ENCODE measurements at regions not wholly inside any gene's neighbourhood (a gene's known extent, or its start where the extent isn't known, plus 50 kb on each side); places are given as distances from the start of the nearest gene placed in this dataset.
"Not testable (repeated sequence)": the region's sequence is repeated elsewhere in the genome, so short reads cannot be mapped to it uniquely, and the experiment has no call there.

- DNase-seq (ENCODE audit: low spot score) = not testable (repeated sequence)
Observed at GRCh38 chr1:203998571-203998970, 74.3 kb upstream of the SOX13 start.

- no peak for DNase-seq (ENCODE audit: low spot score)
Observed at GRCh38 chr1:203999618-204000017, 73.3 kb upstream of the SOX13 start.

DNA sequence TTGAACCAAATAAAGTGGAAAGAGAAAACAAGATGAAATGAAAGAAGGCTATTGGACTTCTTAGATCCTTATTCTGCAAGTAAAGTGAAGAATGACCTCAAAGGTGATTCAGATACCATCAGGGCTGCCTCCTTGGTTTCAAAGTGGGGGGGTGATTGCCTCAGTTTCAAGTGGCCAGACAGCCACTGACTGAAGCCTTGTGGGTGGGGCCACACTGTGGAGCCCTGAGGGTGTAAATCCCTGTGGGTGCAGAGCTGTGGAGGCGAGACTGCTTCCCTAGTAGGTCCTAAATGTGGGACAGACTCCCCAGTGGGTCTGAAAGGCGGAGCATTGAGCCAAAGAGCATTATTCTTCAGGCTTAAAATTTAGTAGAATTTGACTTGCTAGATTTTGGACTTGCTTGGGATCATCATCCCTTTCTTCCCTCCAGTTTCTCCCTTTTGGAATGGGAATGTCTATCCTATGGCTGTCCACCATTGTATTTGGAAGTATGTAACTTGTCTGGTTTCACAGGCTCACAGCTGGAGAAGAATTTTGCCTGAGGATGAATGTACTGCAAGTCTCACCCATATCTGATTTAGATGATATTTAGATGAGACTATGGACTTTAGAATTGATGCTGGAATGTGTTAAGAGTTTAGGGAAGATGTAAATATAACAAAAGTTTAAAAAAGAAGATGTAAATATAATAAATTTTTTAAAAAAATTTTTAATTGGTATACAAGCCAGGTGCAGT, 71.6 kb upstream of the SOX13 start:
- DNase-seq (ENCODE audit: low spot score) = no peak

DNA sequence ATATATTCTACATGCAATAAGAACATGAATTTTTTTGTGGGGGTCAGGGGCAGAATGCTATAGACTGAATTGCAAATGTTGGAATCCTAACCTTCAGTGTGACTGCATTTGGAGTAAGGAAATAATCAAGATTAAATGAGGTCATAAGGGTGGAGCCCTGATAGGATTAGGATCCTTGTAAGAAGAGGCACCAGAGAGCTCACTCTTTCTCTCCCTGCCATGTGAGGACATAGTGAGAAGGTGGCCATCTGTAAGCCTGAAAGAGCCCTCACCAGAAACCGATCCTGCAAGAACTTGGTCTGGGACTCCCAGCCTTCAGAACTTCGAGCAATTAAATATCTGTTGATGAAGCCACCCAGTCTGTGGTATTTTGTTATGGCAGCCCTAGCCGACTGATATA, 70.3 kb upstream of the SOX13 start:
- DNase-seq (ENCODE audit: low spot score) = no peak

- DNase-seq (ENCODE audit: low spot score) = no peak
Observed at GRCh38 chr1:204003536-204003935, 69.4 kb upstream of the SOX13 start.

DNA sequence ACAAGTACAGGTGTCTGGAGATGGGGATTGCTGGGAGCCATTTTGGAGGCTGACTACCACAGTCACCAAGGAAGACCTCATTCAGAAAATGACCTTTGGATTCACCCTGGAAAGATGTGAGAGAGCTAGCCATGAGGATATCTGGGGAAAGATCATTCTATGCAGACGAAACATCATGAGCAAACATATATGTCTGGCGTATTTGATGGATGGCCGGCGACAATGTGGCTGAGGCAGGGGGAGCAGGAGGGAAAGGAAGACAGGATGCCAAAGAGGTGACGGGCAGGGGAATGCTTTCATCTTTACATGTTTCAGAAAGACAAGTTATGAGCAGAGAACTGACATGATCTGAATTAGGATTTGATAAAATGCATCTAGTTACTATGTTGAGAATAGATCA, 61.5 kb upstream of the SOX13 start:
- DNase-seq (ENCODE audit: low spot score) = no peak

DNA sequence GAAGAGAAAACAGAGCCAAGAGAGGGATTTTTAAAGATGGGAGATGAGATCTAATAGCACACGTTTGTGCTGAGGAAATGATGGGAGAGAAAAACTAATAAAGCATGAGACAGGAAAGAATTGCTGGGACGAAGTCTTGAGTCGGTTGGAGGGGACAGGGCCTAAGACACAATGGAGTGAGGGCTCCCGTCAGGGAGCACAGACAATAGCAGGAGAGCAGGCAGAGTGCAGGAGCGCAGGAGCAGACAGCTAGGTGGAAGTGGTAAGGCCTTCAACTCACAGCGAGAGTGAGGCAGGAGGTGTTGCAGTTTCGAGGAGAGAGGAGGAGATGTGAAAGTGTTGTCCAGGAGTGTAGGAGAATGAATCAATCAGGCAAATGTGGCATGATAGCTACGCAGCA, 59.9 kb upstream of the SOX13 start:
- DNase-seq (ENCODE audit: low spot score) = no peak

- no peak for DNase-seq (ENCODE audit: low spot score)
Observed at GRCh38 chr1:204014336-204014735, 58.6 kb upstream of the SOX13 start.

DNA sequence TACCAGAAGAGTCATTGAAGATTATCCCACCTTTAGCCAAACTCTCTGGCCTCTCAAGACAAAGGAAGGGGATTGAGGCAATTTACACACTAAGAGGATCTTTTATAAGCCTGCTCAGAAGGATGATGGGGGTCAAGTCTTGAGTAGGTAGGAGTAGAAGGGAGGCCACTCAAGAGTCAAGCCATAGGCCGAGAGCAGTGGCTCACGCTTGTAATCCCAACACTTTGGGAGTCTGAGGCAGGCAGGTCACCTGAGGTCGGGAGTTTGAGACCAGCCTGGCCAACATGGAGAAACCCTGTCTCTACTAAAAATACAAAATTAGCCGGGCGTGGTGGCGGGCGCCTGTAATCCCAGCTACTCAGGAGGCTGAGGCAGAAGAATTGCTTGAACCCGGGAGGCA, 58.0 kb upstream of the SOX13 start:
- DNase-seq (ENCODE audit: low spot score) = not testable (repeated sequence)

DNA sequence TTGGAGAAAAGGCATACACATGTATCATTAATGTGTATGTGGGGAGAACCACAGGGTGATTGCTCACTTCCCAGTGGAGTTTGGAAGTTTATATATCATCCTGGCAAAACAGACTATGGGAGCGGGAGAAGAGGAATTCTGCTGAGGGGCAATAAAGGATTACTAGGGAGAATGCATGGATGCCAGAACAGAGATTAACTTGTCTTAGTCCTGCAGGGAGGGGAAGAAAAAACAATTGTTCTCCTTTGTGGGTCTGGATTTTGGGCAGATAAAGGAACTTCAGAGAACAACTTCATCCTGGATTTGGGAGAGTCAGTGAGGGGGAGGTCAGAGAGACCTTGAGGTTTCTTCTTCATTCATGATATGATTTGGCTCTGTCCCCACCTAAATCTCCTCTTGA, 55.9 kb upstream of the SOX13 start:
- no peak for DNase-seq (ENCODE audit: low spot score)

GRCh38 chr1:204018460-204018859, 54.5 kb upstream of the SOX13 start:
- DNase-seq (ENCODE audit: low spot score) = no peak
